ENCODE measurements at regions not wholly inside any gene's neighbourhood (a gene's known extent, or its start where the extent isn't known, plus 50 kb on each side); places are given as distances from the start of the nearest gene placed in this dataset.

- no peak for TF ChIP-seq EP300 (IDR thresholded peaks at IDR 0.05; ENCODE audit: borderline replicate concordance)
- TF ChIP-seq YY1 (IDR thresholded peaks at IDR 0.05; ENCODE audit: low read depth) = no peak
- TF ChIP-seq, protein P1, sequence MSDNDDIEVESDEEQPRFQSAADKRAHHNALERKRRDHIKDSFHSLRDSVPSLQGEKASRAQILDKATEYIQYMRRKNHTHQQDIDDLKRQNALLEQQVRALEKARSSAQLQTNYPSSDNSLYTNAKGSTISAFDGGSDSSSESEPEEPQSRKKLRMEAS (IDR thresholded peaks at IDR 0.05) = no peak
- TF ChIP-seq CREB1 (IDR thresholded peaks at IDR 0.05; ENCODE audit: low read depth) = no peak
- no peak for TF ChIP-seq EGR1 (IDR thresholded peaks at IDR 0.05)
- no peak for TF ChIP-seq TEAD4 (IDR thresholded peaks at IDR 0.05)
- no peak for TF ChIP-seq RAD21 (IDR thresholded peaks at IDR 0.05; ENCODE audit: low read depth)
- no peak for TF ChIP-seq TCF12 (IDR thresholded peaks at IDR 0.05; ENCODE audit: low read depth)
- TF ChIP-seq NFIC (IDR thresholded peaks at IDR 0.05) = no peak
These were observed 180.5 kb upstream of the CADM1 start for GRCh38 chr11:115684699-115685098.

Data from Ishikawa (cell line).